Glomerular visceral epithelial cell (primary cell): ENCODE measurements at regions not wholly inside any gene's neighbourhood (a gene's known extent, or its start where the extent isn't known, plus 50 kb on each side); places are given as distances from the start of the nearest gene placed in this dataset.
"Not testable (repeated sequence)": the region's sequence is repeated elsewhere in the genome, so short reads cannot be mapped to it uniquely, and the experiment has no call there.

Experiments
- DNase-seq: peaks from one replicate; pipeline ENCODE4 v3.0.0-alpha.2; 2016; ENCODE audit errors: extremely low spot score

GRCh38 chr1:199843096-199843495, 184.4 kb upstream of the NR5A2 start:
- not testable (repeated sequence) for DNase-seq

DNA sequence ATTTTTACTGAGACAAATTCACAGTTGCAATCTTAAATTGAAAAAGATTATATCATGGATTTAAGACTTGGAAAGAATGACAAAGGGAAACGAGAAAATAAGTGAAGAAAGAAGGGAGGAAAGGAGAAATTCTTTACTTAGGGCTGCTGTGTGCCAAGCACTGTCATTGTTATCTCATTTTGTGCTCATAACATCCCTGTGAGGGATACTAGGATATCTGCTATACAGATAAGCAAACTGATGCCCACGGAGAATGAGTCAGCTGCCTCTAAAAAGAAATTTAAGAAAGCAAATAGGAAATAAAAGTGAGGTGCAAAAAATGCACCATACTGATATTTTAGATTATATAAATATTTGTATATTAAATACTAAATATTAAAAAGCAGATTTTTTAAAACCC, 183.6 kb upstream of the NR5A2 start:
- no peak for DNase-seq

GRCh38 chr1:199847021-199847420, 180.5 kb upstream of the NR5A2 start:
- DNase-seq: no peak

GRCh38 chr1:199851439-199852140, 175.9 kb upstream of the NR5A2 start:
- DNase-seq: no peak

GRCh38 chr1:199854686-199855321, 172.7 kb upstream of the NR5A2 start:
- DNase-seq: no peak

- DNase-seq: peak; percentile 38
Observed at GRCh38 chr1:199855580-199855979, 171.9 kb upstream of the NR5A2 start.

- DNase-seq: no peak
Observed at GRCh38 chr1:199856216-199856780, 171.2 kb upstream of the NR5A2 start.

DNA sequence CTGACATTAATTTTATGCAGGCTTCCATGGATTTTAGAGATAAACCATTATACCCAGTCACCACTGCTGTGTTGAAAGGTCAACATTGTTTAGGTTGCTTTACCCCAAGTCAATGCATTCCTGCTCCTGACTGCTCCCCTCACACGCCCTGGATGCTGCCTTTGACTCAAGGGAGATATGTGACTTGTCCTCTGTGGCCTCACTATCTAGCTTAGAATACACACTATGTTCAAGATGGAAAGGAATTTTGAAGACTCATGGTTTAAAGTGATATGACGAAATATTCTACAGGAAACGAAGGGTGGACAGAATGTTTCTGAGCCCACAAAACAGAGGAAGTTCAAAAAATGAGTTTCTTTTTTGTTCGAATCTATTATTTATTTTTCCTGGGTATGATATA, 170.4 kb upstream of the NR5A2 start:
- no peak for DNase-seq

- DNase-seq: no peak
Observed at GRCh38 chr1:199857516-199857915, 170.0 kb upstream of the NR5A2 start.

DNA sequence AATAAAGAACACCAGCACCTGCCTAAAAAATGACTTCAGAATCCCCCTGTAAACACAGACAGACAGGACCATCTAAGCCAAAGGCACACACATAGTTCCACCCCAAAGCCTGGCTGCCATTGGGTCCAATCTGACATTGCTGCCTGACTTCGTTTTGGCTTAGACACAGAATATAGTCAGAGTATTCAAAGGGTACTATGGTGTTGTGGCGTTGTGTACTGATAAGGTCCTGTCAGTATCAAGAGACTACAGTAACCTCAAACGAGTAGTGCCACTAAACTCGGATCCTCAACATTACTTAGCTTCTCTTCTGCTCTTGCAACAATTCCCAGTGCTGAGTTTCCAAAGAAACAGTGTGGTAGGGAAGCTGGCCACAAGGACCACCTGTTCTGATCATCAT, 169.3 kb upstream of the NR5A2 start:
- no peak for DNase-seq

DNA sequence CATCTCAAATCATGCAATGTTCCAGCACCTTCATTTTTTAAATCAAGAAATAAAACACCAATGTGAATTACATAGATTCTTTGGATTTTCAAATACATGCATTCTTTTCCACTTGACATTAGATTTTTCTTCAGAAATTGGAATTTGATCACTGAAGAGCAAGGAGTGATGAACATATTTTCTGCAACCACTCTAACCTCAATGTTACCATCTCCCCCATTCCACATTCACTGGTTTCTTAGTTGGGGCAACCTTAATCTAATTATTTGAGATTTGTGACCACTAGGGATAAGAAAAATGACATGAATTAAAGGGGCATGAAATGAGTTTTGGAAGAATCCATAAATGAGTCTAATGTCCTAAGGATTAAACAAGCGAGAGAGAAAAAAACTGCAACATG, 168.7 kb upstream of the NR5A2 start:
- no peak for DNase-seq

- DNase-seq: no peak
Observed at GRCh38 chr1:199859491-199859933, 168.0 kb upstream of the NR5A2 start.

DNA sequence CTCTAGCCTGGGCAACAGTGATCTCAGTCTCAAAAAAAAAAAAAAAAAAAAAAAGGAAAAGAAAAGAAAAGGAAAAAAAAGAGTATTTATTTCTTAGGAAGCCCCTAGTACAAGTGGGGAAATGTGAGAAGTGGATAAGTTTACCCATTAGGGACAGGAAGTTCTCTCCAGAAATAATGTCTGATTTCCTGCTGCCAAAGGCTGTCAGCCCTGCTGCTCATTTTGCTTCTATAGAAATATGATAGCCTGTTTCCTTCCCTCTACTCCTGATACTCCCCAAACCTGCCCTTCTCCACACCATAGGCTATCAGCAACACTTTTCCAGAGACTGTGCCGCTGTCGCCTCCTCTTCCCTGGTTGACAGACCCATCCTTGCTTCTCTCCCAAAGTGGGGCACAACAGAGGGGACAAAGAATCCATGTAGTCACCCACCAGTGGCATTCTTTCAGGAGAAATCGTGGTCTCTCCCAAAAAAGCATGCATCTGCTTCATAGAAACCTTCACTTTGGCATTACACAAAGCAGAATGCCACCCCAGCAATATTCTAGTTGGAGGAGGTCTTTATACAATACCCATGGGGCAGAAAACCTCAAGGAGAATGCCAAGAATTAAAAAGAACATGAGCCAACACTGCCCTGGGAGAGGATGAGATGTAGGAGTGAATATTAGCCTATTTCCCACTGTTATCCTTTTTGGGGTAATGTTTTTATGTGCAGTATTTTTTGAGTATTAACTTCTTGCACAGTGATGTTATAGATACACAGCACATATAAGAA, 166.3 kb upstream of the NR5A2 start:
- DNase-seq: no peak

DNA sequence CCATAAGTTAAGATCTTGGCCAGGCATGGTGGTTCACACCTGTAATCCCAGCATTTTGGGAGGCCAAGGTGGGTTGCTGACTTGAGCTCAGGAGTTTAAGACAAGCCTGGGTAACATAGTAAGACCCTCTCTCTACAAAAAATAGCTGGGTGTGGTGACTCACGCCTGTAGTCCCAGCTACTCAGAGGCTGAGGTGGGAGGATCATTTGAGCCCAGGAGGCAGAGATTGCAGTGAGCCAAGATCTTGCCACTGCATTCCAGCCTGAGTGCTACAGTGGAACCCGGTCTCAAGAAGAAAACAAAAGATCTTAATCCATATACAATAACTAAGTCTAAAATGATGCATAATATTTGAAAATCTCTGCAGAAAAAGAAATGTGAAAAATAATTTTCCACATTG, 165.5 kb upstream of the NR5A2 start:
- no peak for DNase-seq

- no peak for DNase-seq
Observed at GRCh38 chr1:199866210-199866617, 161.3 kb upstream of the NR5A2 start.

DNA sequence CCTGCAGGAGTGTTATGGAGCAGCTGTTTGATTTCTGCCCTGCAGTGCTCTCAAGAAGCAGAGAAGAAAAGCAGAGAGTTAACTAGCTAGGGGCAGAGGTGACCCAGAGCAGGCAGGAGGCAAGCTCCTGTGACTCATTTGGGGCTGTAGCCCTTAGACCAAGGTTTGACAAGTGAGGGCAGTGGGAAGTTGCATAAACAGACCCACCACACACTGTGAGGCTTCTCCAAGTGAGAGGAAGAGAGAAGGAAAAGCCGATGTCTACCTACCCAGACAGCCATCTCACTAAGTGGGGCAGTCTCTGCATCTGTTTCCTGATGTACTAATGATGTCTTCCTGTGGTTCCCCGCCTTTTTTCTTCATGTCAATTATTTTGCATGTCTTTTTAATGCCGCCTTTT, 159.9 kb upstream of the NR5A2 start:
- DNase-seq: peak; percentile 5

DNA sequence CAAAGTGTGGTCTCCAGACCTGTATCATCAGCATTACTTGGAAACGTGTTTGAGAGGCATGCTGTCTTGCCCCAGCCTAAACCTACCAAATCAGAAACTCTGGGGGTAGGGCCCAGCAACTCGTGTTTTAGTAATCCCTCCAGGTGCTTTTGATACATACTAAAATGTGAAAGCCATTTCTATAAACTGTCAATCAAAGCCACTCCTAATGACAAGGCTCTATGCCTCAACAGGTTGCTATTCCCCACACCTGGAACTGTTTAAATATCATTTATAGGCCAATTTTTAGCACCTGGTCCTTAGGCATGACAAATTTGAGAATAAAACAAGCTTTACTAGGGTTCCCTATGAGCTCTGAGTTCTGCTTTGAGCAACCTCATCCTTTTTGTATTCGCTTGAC, 158.7 kb upstream of the NR5A2 start:
- DNase-seq: no peak

DNA sequence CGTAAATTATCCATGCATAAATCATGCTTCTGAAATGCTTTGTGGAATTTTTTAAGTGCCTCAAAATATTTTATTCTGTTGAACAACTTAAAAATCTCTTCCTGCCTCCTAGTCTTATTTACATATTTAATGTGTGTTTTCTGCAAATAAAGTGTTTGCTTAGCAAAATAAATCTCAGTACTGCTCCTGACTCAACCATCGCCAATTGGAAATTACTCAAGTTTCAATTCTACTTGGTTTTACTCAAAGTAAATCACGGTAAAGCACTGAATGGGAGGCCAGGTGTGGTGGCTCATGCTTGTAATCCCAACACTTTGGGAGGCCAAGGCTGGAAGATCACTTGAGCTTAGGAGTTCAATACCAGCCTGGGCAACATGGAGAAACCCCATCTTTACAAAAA, 152.2 kb upstream of the NR5A2 start:
- DNase-seq: no peak

DNA sequence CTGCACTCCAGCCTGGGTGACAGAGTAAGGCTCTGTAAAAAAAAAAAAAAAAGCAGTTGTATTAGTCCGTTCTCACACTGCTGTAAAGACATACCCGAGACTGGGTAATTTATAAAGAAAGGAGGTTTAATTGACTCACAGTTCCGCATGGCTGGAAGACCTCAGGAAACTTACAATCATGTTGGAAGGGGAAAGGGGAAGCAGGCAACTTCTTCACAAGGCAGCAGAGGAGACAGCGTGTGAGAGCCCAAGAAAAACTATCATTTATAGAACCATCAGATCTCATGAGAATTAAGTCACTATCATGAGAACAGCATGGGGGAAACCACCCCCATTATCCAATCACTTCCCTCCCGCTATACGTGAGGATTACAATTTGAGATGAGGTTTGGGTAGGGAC, 151.7 kb upstream of the NR5A2 start:
- no peak for DNase-seq

- no peak for DNase-seq
Observed at GRCh38 chr1:199877526-199878384, 149.8 kb upstream of the NR5A2 start.

- no peak for DNase-seq
Observed at GRCh38 chr1:199878823-199879222, 148.7 kb upstream of the NR5A2 start.

- DNase-seq: no peak
Observed at GRCh38 chr1:199898654-199899053, 128.9 kb upstream of the NR5A2 start.
